ENCODE measurements at regions not wholly inside any gene's neighbourhood (a gene's known extent, or its start where the extent isn't known, plus 50 kb on each side); places are given as distances from the start of the nearest gene placed in this dataset.
"Not testable (repeated sequence)": the region's sequence is repeated elsewhere in the genome, so short reads cannot be mapped to it uniquely, and the experiment has no call there.

- no peak for DNase-seq
Observed at GRCh38 chr22:48406161-48406560, 1421.5 kb downstream of the BRD1 start.

DNA sequence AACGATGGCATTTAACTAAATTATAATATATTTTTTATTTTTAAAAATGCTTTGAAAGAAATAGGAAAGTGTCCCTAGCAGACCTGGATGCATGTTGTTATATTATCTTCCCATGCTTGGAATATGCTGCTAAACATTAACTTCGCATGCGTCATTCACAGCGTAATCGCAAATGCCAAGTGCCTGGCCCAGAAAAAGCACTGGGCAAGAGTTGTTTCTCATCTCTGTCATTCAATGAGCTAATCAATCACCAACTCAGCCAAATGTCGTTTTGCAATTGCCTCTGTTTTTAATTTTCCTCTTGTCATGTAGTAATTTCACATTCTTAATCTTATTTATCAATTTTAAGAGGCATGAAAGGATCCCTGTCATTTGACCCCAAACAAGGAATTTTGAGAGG lies 1421.9 kb downstream of the BRD1 start:
- no peak for DNase-seq

- no peak for DNase-seq
Observed at GRCh38 chr22:48404801-48405447, 1422.7 kb downstream of the BRD1 start.

GRCh38 chr22:48403521-48404403 lies 1423.9 kb downstream of the BRD1 start:
- DNase-seq: no peak

DNA sequence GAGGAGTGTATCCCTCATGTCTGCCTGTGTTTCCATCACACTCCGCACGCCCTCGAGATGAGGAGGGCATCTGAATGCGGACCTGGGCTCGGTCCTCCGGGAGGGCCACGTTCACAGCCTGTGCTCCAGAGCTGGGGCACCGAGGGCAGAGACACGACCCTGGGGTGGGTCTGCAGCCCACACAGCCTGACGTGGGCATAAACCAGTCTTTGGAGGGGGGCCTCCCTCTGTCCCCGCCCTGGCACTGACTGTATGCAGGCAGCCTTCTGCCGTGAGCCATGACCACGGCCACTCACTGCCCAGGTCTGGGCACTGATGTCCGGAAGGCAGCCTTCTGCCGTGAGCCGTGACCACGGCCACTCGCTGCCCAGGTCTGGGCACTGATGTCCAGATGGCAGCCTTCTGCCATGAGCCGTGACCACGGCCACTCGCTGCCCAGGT lies 1425.1 kb downstream of the BRD1 start:
- no peak for DNase-seq

GRCh38 chr22:48401523-48401922 lies 1426.2 kb downstream of the BRD1 start:
- not testable (repeated sequence) for DNase-seq

DNA sequence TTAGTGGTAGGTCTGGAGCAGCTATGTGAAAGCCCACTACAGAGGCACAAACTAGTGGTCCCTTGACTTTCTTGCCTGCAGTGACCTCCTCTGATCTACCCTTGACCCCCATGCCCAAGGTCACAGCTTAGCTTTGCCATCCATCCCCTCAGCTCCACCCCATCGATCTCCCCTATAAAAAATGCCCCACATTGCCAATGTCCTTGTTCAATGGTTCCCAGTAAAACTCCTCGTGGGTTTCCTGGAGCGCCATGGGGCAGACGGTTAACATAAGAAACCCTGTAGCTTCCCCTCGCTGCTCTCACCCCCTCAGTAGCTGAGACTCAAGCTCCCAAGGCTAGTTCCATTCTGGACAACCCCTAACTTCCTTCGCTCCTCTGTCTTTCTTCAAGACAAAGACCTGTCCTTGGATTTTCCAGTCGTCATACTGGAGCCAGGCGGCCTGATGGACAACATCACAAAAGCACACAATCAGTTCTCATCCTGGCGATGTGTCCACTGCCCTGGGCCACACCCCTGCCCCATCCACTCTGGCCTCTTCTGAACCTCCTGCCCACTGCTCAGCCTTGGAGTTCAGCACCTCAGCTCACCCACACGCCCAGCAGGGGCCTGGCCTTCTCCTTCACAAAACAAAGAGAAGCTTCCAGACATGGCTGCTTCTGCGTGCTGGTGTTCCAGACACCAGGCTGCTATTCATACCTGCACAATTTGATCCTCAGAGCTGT lies 1429.3 kb downstream of the BRD1 start:
- DNase-seq: no peak

GRCh38 chr22:48397531-48398180 lies 1430.0 kb downstream of the BRD1 start:
- DNase-seq: no peak

DNA sequence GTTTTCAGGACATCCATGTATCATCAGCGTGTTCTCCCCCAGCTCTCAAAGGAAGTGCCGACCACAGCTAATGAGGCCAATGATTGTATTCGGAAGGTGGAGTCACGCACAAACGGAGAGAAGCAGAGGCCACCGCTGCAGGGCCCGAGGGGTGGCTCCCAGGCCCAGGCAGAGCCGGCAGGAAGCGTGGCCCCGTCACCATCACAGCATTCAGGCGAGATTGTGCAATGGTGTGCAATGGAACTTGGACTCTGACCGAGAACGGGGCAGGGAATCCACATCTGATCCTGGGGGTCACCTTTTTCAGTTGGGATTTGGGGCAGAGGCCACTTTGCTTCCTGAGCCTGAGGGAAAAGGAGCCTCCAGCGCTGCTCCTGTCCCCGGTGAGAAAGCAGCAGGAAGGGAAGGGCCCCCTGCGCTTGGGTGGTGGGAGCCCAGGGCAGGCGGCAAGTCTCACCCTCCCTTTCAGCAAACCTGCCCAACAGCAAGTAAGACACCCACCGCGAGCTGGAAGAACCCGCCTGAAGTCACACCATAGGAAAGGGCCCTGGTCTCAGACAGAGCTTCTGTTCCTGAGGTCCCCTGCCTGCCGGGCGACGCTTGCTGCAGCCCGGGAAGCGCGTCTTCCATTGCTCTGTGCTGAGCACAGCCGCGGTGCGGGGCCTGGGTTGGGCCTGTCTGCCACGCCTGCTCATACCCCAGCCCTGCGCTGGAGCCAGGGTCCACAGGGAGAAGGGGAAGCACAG lies 1430.7 kb downstream of the BRD1 start:
- no peak for DNase-seq

DNA sequence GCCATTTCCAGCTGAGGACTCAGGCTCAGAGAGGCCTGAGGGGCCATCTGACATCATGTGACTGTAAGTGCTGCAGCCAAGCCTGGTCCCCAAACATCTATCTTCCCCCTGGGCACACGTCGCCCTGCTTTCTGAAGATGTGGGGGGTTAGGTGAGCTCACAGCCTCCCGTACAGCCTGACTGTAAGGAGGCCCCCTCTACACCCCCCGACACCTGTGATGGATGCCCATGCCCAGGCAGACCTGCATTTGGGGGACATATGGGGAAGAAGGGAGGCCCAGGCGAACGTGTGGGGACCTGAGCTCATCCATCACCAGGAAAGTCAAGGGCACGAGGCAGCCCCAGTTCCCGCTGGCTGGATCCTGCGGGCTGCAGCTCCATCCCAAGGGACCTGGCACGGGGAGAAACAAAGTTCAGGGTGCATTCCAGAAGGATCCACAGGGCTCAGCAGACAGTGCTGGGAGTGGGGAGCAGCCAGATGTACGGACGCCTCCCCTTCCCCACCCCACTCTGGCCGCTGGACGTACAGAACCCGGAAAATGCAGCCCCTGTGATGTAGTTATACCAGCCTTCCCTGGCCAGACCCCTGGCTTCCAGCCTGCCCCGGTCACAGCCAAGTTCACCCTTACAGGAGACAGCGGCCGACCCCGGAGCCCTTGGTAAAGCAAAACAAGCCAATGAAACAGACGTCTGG lies 1431.4 kb downstream of the BRD1 start:
- no peak for DNase-seq

- DNase-seq: no peak
Observed at GRCh38 chr22:48395201-48395600, 1432.5 kb downstream of the BRD1 start.

- DNase-seq: no peak
Observed at GRCh38 chr22:48394787-48395186, 1432.9 kb downstream of the BRD1 start.

GRCh38 chr22:48393885-48394284 lies 1433.8 kb downstream of the BRD1 start:
- no peak for DNase-seq

GRCh38 chr22:48393041-48393370 lies 1434.7 kb downstream of the BRD1 start:
- no peak for DNase-seq

GRCh38 chr22:48391820-48392219 lies 1435.9 kb downstream of the BRD1 start:
- DNase-seq: no peak

GRCh38 chr22:48391171-48391711 lies 1436.4 kb downstream of the BRD1 start:
- DNase-seq: no peak

- DNase-seq: no peak
Observed at GRCh38 chr22:48389916-48390315, 1437.8 kb downstream of the BRD1 start.

DNA sequence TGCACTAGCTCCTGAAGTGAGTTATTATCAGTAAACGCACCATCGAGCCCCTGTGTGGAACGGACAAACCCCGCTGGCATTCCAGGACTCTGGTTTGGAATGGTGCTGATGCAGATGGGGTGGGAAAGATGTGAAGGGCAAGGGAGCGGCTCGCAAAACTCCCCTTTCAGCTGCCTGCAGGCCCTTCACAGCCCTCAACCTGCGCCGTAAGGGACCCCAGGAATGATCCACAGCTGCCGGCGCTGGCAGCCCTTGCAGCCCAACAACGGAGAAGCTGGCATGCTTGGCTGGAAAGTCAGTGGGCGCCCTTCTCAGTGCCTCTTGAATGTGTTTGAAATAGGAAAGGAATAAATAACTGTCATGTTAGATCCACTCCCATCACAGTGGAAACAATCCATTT lies 1445.5 kb downstream of the BRD1 start:
- DNase-seq: no peak

DNA sequence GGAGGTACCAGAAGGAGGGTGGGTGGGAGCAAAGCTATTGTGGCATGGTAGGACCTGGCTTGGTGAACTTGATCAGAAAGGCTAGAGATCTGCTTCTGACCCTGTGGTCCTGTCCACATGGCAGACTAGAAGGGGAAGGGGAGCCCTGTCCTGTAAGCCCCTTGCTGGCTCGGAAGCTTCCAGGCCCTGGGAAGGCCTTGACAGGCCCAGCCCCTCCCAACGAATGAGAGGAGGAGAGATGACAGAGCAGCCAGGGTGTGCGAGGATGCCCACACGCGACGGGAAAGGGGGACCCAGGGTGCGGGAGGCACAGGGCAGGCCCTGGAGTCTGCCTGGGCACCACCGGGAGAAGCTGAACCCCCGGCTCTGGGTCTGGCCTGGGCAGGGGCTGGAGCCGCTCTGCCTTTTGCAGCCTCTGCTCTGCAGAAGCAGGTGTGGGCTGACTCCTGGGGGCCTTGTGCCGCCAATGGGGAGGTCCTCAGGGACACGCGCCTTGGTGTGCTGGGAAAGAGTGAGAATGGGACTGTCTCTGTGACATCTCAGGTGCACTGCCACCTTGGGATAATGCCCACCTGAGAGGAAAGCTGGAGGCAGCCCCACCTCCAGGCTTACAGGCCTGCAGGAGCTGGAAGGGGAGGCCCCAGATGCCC lies 1447.5 kb downstream of the BRD1 start:
- DNase-seq: no peak

DNA sequence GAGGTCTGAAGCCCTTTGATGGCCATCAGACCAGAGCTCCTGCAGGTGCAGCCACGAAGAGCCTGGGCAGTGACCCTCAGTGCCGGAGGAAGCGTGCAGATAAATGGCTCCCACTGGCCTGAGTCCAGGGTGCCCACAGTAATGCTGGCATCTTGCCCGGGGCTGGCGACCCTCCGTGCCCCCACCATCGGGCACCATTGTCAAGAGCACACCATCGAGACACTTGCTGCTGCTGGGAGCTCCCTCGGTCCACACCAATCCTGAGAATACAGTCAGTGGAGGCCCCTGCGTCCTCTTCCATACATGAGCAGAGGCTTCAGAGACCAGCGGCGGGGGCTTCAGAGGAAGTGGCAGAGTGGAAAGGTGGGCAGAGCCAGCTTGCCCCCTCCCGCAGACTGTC lies 1448.3 kb downstream of the BRD1 start:
- DNase-seq: no peak

DNA sequence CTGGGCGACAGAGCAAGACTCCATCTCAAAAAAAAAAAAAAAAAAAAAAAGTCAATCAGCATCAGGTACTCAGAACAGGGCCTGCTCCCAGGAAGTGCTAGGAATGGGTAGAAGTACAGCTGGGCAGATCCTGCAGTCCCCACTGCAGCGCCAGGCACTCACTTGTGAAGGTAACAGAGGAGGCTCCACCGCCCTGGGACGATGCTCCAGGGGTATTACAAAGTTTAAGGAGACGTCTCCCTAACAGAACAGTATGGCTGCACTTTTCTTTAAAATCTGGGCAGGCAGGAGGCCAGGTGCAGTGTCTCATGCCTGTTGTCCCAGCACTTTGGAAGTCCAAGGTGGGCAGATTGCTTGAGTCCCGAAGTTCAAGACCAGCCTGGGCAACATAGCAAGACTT lies 1449.0 kb downstream of the BRD1 start:
- no peak for DNase-seq
